Central memory CD8-positive, alpha-beta T cell (primary cell): ENCODE measurements at regions not wholly inside any gene's neighbourhood (a gene's known extent, or its start where the extent isn't known, plus 50 kb on each side); places are given as distances from the start of the nearest gene placed in this dataset.

Experiments
- ATAC-seq: fragments of 150-1000 bp; cut with Tn5 transposase; replicated peaks from 2 replicates; pipeline ENCODE4 v1.10.0; 2022; ENCODE audit warnings: mild to moderate bottlenecking, moderate FRiP score, moderate number of reproducible peaks; ENCODE audit not compliant: poor library complexity, severe bottlenecking; ENCODE audit errors: extremely low read depth
- DNase-seq, 2 donors: peaks; one replicate each; pipeline ENCODE4 v3.0.0; 2021; ENCODE audit warnings: low spot score in 2 of 2
- H3K27ac Mint-ChIP-seq: one replicate; pipeline ENCODE4 v1.8.0; 2022; ENCODE audit warnings: low read depth, mild to moderate bottlenecking, moderate library complexity, mixed read lengths
- H3K27me3 Mint-ChIP-seq: one replicate; pipeline ENCODE4 v1.8.0; 2022; ENCODE audit warnings: mixed read lengths
- H3K36me3 Mint-ChIP-seq: one replicate; pipeline ENCODE4 v1.8.0; 2022; ENCODE audit warnings: mild to moderate bottlenecking, moderate library complexity, mixed read lengths; ENCODE audit not compliant: insufficient read depth
- H3K4me1 Mint-ChIP-seq: one replicate; pipeline ENCODE4 v1.8.0; 2022; ENCODE audit warnings: mixed read lengths
- H3K4me3 Mint-ChIP-seq: one replicate; pipeline ENCODE4 v1.8.0; 2022; ENCODE audit warnings: mild to moderate bottlenecking, moderate library complexity, mixed read lengths
- H3K9me3 Mint-ChIP-seq: one replicate; pipeline ENCODE4 v1.8.0; 2022; ENCODE audit warnings: mixed read lengths

DNA sequence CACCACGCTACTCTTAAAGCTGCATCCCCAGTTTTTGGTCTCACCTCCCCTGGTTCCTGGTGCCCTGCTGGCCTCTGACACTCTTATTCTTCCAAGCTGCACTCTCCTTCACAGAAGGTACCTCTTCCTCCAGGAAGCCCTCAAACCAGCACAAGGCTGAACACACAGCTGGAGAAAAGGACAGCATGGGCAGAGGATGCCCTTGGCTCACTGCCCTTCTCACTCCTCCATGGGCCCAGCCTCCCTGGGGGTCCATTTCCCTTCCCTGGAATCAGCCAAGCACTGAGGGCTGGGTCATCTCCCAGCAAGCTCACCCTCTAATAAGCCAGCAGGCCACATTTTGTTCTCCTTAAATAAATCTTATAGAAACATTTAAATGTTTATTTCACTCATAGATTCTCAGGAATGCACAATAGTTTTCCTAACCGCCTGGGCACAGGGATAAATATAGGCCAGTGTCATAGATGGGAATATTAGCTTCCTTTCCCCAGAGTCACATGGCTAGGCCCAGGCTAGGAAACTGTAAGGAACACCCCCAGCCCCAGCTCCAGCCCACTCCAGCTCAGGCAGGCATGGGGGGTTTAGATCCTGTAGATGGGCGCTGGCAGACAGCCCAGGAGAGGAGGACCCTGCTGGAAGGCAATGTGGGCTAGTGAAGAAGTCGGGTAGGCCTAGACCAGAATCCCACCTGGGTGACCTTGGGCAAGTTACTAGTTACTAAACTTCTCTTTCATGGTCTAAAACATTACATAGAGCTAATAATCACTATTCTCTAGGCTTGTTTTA lies 51.5 kb downstream of the IRAG1 start:
- Mint-ChIP-seq H3K27me3 (peaks cover 8% of the 10 kb centered on the region), H3K27ac (no peak overlapping the region), H3K9me3 (no peaks in the 10 kb centered on the region), H3K4me3 (no peak overlapping the region), H3K4me1 (no peaks in the 10 kb centered on the region), H3K36me3 (no peaks in the 10 kb centered on the region)
- ATAC-seq (no peak), DNase-seq (no peak)

DNA sequence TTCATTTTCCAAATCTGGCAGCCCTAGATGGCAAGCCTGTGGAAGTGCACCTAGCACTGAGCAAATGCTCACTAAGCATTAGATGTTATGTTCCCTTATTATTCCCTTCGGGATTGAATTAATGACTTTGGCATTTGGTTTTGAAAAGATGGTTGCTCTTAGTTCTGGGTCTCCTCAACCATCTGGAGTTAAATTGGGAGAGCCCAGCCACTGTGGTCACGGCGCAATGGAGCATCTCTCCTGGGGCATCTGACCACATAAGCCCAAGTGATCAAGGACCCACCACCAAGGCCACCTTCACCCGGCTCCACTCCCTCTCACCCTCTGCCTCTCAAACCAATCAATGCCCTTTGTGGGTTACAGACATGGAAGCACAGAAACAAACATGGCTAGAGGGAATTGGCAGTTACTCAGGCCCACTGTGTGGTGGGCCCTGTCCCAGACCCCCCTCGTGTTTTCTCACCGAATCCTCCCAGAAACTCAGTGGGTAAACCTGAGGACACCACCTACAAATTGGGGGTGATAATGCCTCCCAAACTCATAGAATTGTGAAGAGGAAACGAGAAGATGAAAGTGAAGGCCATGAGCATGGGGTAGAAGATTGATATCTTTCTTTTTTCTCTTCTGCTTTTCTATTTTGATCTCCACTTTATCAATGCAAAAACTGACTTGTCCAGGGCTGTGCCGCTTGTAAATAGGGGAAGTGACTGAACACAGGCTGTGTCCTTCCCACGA lies 52.2 kb downstream of the IRAG1 start:
- Mint-ChIP-seq H3K36me3 (no peaks in the 10 kb centered on the region), H3K27ac (no peak overlapping the region), H3K27me3 (peaks cover 8% of the 10 kb centered on the region), H3K9me3 (no peaks in the 10 kb centered on the region), H3K4me3 (no peak overlapping the region), H3K4me1 (no peaks in the 10 kb centered on the region)
- DNase-seq (no peak), ATAC-seq (no peak)

DNA sequence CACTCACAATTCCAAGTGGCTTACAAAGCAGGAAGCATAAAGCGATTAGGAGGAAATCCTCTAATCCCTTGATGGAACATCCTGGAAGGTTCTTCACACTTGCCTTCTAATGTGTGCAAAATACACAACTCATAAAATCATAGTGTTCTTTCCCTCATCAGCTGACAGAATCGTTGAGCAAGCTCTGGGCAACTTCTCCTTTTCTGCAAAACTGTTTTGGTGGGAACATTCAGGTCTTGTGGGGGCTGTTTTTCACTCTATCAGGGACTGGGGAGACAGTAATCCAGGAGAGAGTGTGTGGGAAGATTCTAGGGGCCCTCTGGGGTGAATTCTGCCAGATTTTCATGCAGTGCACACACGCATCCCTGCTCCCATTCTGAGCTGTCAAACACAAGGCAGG lies 53.2 kb downstream of the IRAG1 start:
- H3K9me3 Mint-ChIP-seq, result no peaks in the 10 kb centered on the region
- DNase-seq, result no peak
- ATAC-seq, result no peak
- no peak overlapping the region for H3K4me3 Mint-ChIP-seq
- H3K27me3 Mint-ChIP-seq, result peaks cover 13% of the 10 kb centered on the region
- H3K36me3 Mint-ChIP-seq, result no peaks in the 10 kb centered on the region
- H3K27ac Mint-ChIP-seq, result no peak overlapping the region
- H3K4me1 Mint-ChIP-seq, result no peaks in the 10 kb centered on the region

DNA sequence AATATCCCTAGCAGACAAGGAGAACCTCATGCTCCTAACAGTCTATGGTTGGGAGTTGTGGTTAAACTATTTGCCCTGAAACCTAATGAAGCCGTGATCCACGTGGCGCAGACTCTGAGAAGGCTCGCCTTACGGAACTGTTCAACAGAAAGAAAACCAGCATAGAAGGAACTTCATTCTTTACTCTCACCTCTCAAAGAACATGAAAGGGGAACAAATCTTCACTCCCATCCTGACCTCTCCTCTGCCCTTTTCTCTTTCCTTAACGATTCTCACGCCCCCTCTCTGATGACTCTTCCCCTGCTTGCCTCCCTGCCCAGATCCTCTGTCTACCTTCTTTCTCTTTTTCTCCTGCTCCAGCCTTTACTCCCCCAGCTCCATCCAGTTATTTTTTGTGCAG lies 54.2 kb downstream of the IRAG1 start:
- no peaks in the 10 kb centered on the region for H3K36me3 Mint-ChIP-seq
- H3K27ac Mint-ChIP-seq, result peak overlapping the region; percentile 12
- ATAC-seq (no peak), DNase-seq (no peak)
- no peak overlapping the region for H3K4me3 Mint-ChIP-seq
- no peaks in the 10 kb centered on the region for H3K4me1 Mint-ChIP-seq
- peaks cover 16% of the 10 kb centered on the region for H3K27me3 Mint-ChIP-seq
- no peaks in the 10 kb centered on the region for H3K9me3 Mint-ChIP-seq

DNA sequence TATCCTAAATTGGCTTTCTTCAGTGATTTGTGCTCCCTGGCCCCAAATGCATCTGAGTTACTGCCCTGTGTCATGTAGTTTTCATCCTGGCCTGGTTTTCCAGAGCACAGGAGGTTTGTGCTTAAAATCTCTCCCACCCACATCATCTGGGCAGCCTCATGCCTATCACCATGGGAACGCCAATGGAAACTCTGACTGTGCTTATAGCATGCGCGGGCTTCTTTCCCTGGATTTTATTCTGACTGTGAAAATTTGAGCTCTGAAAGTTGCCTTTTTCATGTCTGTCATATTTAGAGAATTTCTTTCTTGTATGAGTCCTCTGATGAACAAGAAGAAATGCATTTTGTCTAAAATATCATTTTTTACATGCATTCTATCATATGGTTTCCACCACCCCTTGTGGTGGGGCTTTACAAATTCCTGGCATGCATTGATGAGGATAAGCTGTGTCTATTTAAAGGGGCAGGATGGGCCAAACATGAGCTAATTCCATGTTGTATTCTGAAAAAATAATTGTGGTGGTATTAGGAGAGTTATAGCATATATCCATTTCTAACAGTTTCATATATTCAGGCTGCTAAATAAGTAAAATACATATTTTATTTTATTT lies 55.1 kb downstream of the IRAG1 start:
- Mint-ChIP-seq H3K4me1 (no peaks in the 10 kb centered on the region), H3K4me3 (no peak overlapping the region), H3K9me3 (no peaks in the 10 kb centered on the region), H3K36me3 (no peaks in the 10 kb centered on the region), H3K27me3 (peaks cover 16% of the 10 kb centered on the region), H3K27ac (no peak overlapping the region)
- no peak for DNase-seq
- no peak for ATAC-seq

DNA sequence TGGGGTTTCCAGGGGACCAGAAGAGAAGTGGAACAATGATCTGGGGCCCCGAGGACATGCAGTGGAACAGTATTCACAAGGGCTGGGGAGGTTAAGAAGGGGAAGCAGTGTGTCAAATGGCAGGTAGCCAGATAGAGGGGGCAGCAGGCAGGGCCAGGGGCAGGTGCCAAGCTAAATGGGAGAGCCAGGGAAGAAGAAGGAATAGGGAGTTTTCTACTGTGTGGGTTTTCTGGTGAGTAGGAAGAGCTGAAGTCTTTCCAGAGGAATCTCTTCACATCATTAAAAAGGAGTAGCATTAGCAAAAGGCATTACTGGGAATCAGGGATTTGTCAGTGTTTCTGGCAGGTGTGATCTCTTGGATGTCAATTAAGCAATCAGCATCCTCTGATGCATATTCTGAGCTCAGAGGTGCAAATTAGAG lies 55.8 kb downstream of the IRAG1 start:
- Mint-ChIP-seq H3K27me3 (peaks cover 16% of the 10 kb centered on the region), H3K4me3 (no peak overlapping the region), H3K9me3 (no peaks in the 10 kb centered on the region), H3K36me3 (no peaks in the 10 kb centered on the region), H3K27ac (no peak overlapping the region), H3K4me1 (no peaks in the 10 kb centered on the region)
- DNase-seq (no peak), ATAC-seq (no peak)

DNA sequence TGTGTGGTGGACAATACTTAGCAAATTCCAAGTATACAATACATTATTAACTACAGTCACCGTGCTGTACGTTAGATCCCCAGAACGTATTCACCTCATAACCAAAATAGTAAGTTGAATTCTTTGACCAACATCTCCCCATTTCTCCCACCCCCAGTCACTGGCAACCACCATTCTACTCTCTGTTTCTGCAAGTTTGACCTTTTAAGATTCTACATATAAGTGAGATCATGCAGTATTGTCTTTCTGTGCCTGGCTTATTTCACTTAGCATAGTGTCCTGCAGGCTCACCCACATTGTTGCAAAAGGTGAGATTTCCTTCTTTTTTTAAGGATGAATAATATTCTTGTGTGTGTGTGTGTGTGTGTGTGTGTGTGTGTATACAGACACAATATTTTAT lies 59.1 kb downstream of the IRAG1 start:
- H3K9me3 Mint-ChIP-seq, result no peaks in the 10 kb centered on the region
- ATAC-seq (no peak), DNase-seq (no peak)
- H3K27ac Mint-ChIP-seq, result no peak overlapping the region
- peaks cover 27% of the 10 kb centered on the region for H3K27me3 Mint-ChIP-seq
- H3K4me3 Mint-ChIP-seq, result no peak overlapping the region
- no peaks in the 10 kb centered on the region for H3K36me3 Mint-ChIP-seq
- H3K4me1 Mint-ChIP-seq, result no peaks in the 10 kb centered on the region

DNA sequence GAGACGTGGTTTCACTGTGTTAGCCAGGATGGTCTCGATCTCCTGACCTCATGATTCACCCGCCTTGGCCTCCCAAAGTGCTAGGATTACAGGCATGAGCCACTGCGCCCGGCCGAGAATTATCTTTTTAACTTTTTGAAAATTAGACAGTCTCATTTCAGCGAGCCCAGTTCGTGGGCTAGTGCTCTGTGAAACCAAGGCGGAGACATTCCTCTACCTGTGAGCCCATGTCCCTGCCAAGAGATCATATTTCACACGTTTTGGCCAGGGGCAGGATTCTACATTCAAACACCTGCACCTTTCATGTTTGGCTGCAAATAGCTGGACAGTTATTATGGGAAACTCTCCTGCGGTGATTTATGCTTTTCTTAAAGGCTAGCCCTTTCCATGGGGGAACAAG lies 60.3 kb downstream of the IRAG1 start:
- no peak for ATAC-seq

DNA sequence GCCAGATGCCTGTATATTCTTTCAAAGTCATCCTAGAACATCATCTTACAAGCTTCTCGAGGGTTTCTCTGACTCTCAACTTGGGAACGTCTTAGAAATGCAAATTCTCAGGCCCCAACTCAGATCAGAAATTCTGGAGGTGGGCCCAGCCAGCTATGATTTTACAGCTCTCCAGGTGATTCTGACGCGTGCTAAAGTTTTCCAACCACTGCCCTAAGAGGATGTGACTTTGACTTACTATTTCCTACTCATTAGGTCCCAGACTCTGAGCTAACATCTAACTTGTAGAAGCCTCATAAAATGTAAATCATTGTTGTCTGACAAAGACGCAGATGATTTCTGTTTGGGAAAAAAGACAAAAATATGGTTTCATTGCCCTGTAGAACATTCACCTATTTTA lies 61.1 kb downstream of the IRAG1 start:
- ATAC-seq (no peak), DNase-seq (no peak)
- peaks cover 22% of the 10 kb centered on the region for H3K27me3 Mint-ChIP-seq
- H3K9me3 Mint-ChIP-seq, result no peaks in the 10 kb centered on the region
- H3K36me3 Mint-ChIP-seq, result no peaks in the 10 kb centered on the region
- no peak overlapping the region for H3K4me3 Mint-ChIP-seq
- H3K4me1 Mint-ChIP-seq, result no peaks in the 10 kb centered on the region
- no peak overlapping the region for H3K27ac Mint-ChIP-seq

More for the DNA sequence above, 60.3 kb downstream of the IRAG1 start:
- H3K4me1 Mint-ChIP-seq, result no peaks in the 10 kb centered on the region
- DNase-seq, result no peak
- H3K27me3 Mint-ChIP-seq, result peaks cover 27% of the 10 kb centered on the region
- no peaks in the 10 kb centered on the region for H3K9me3 Mint-ChIP-seq
- H3K4me3 Mint-ChIP-seq, result no peak overlapping the region
- H3K36me3 Mint-ChIP-seq, result no peaks in the 10 kb centered on the region
- no peak overlapping the region for H3K27ac Mint-ChIP-seq

DNA sequence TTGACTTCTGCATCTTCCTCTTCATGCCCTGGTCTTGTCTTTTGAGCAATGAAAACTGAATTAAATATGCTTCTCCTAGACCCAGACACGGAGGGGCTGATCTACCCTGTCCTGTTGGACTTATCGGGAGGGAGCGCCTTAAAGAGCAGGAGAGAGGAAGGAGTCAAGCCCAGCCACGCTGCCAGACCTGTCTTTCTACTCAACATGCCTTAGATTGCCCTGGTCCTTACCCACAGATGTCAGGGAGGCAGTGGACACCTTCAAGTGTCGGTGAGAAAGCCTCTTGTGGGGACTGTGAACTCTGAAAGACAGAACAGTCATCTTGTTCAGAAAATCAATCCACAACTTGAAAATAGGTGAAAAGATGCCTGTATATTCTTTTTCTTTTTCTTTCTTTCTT lies 61.8 kb downstream of the IRAG1 start:
- Mint-ChIP-seq H3K9me3 (no peaks in the 10 kb centered on the region), H3K4me3 (no peak overlapping the region), H3K27ac (no peak overlapping the region), H3K36me3 (no peaks in the 10 kb centered on the region), H3K27me3 (peaks cover 19% of the 10 kb centered on the region), H3K4me1 (no peaks in the 10 kb centered on the region)
- no peak for DNase-seq
- no peak for ATAC-seq

DNA sequence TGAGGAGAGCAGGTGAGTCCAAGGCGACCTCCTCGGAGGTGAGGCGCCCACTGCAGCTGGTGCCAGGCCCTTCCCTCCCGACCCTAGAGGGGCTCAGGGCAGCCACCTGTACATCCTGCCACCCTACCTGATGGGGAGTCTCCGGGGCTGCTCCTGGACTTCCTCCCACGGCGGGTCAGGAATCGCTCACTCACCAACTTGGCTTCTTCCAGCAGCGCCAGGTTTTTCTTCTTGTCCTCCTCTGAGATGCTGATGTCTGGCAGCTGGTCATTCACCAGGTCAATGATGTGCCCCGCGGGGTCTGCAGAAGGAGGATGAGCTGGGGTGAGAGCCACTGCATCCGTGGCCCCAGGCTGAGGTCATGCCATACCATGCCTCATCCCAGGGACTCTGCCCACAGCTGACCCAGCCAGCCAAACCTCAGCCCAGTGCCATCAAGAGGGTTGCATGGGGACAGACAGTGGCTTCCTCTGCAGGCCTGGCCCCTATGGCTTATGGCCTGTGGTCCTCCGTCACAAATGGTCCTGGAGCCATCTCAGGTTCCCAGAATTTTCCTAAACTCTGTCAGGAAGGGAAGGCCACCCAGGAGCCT lies 61.0 kb upstream of the LYVE1 start:
- Mint-ChIP-seq H3K4me1 (no peaks in the 10 kb centered on the region), H3K4me3 (no peak overlapping the region)

DNA sequence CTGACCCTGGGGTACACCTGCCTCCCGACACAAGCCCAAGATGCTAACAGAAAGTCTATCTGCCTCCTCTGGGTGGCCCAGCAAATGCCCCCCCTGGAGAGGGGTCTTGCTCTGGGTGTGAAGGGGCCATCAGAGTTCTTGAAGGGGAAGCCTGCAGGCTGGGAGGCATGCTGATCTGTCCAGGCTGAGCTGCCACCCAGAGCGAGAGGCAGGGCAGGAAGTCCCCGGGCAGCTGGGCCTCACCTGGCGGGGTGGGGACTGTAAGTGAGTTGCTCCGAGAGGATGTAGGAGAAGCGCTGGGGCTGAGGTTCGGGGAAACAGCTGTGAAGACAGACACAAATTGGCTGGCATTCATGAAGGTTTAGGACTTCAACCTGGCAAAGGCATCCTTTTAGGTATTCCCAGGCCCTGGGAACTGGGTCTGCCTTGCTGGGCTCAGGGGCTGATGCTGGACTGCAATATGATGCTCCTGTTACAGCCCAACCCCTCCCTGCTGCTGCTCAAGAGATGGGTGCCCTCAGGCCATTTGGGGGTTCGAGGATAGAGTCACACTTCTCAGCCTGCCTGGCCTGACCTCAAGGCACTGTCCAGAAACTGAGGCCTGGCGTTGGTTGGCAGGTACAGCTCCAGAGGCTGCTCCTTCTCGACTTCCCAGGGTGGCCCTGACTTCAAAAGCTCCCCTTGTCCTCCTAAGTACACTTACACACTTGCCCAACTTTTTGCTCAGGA lies 60.2 kb upstream of the LYVE1 start:
- Mint-ChIP-seq H3K27me3 (peaks cover 11% of the 10 kb centered on the region), H3K4me1 (peaks cover 3% of the 10 kb centered on the region), H3K27ac (no peak overlapping the region), H3K9me3 (no peaks in the 10 kb centered on the region), H3K36me3 (no peaks in the 10 kb centered on the region), H3K4me3 (no peak overlapping the region)
- no peak for DNase-seq
- ATAC-seq, result no peak

More for the DNA sequence above, 61.0 kb upstream of the LYVE1 start:
- H3K9me3 Mint-ChIP-seq, result no peaks in the 10 kb centered on the region
- H3K27me3 Mint-ChIP-seq, result peaks cover 11% of the 10 kb centered on the region
- no peaks in the 10 kb centered on the region for H3K36me3 Mint-ChIP-seq
- no peak for DNase-seq
- no peak for ATAC-seq
- no peak overlapping the region for H3K27ac Mint-ChIP-seq
